HPDE6-E6E7 (cell line): ENCODE measurements at regions not wholly inside any gene's neighbourhood (a gene's known extent, or its start where the extent isn't known, plus 50 kb on each side); places are given as distances from the start of the nearest gene placed in this dataset.

Experiments
- DNase-seq: peaks from one replicate; pipeline ENCODE4 v3.0.0; 2011; ENCODE audit warnings: missing footprints; ENCODE audit errors: extremely low spot score

GRCh38 chr15:61682891-61683735, 377.1 kb downstream of the VPS13C start:
- DNase-seq: no peak

GRCh38 chr15:61681676-61682075, 378.6 kb downstream of the VPS13C start:
- DNase-seq: no peak

GRCh38 chr15:61681038-61681418, 379.2 kb downstream of the VPS13C start:
- DNase-seq: no peak

- DNase-seq: no peak
Measured at GRCh38 chr15:61680260-61681037, 379.8 kb downstream of the VPS13C start.

GRCh38 chr15:61671736-61672135, 388.5 kb downstream of the VPS13C start:
- DNase-seq: no peak

GRCh38 chr15:61668444-61668843, 391.8 kb downstream of the VPS13C start:
- DNase-seq: no peak

GRCh38 chr15:61661791-61662190, 398.5 kb downstream of the VPS13C start:
- DNase-seq: no peak

- no peak for DNase-seq
Measured at GRCh38 chr15:61660579-61660978, 399.7 kb downstream of the VPS13C start.

- no peak for DNase-seq
Measured at GRCh38 chr15:61659566-61660190, 400.6 kb downstream of the VPS13C start.

- DNase-seq: no peak
Measured at GRCh38 chr15:61657461-61657860, 402.8 kb downstream of the VPS13C start.

- no peak for DNase-seq
Measured at GRCh38 chr15:61656391-61656790, 403.9 kb downstream of the VPS13C start.

GRCh38 chr15:61655881-61656280, 404.4 kb downstream of the VPS13C start:
- no peak for DNase-seq

- no peak for DNase-seq
Measured at GRCh38 chr15:61654918-61655317, 405.3 kb downstream of the VPS13C start.

GRCh38 chr15:61654002-61654740, 406.1 kb downstream of the VPS13C start:
- no peak for DNase-seq

GRCh38 chr15:61653110-61653509, 407.1 kb downstream of the VPS13C start:
- no peak for DNase-seq

GRCh38 chr15:61651267-61651666, 409.0 kb downstream of the VPS13C start:
- no peak for DNase-seq

- no peak for DNase-seq
Measured at GRCh38 chr15:61649046-61649445, 411.2 kb downstream of the VPS13C start.

- no peak for DNase-seq
Measured at GRCh38 chr15:61644550-61644949, 415.4 kb upstream of the RORA start.

- no peak for DNase-seq
Measured at GRCh38 chr15:61641645-61642044, 412.5 kb upstream of the RORA start.

GRCh38 chr15:61640756-61641155, 411.7 kb upstream of the RORA start:
- no peak for DNase-seq

GRCh38 chr15:61639491-61639890, 410.4 kb upstream of the RORA start:
- no peak for DNase-seq

- no peak for DNase-seq
Measured at GRCh38 chr15:61634837-61635236, 405.7 kb upstream of the RORA start.
